ENCODE measurements at regions not wholly inside any gene's neighbourhood (a gene's known extent, or its start where the extent isn't known, plus 50 kb on each side); places are given as distances from the start of the nearest gene placed in this dataset.

DNA sequence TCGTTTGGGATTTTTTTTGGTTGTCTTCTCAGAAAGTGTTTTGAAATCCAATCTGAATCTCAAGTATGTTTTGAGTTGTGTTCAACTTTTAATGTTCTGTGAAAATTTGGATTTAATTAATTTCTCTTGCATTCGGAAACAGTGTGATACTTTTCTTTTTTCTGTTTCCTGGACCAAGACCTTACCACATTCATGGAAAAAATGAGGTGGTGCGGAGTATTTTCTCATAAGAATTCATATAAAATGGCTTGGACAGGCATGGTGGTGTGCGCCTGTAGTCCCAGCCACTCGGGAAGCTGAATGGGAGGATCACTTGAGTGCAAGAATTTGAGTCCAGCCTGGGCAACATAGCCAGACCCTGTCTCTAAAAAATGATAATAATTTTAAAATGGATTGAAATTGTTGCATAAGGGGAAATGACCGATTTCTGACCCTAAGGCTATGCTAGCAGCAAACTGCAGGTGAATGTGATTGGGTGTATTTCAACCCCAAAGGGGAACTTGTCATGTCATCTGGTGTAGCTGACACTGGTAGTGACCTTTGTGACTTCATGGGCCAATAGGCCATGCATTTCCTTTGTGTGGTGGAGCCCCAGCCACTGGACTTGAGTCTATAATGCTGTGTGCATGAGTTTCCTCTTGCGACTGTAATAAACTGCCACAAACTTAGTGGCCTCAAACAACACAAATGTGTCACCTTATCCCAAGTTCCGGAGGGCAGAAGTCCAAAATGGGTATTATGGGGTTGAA is 123.5 kb upstream of the RFLNA start:
- DNase-seq (ENCODE audit: low spot score): no peak
- no peak overlapping the region for H3K27ac ChIP-seq (ENCODE audit: poor library complexity, severe bottlenecking)
- H3K4me1 ChIP-seq (ENCODE audit: insufficient read depth, poor library complexity, severe bottlenecking): peaks cover 8% of the 10 kb centered on the region
- H3K4me3 ChIP-seq (ENCODE audit: severe bottlenecking): no peak overlapping the region
- no peak for TF ChIP-seq CTCF (IDR thresholded peaks at IDR 0.05; ENCODE audit: poor library complexity, severe bottlenecking)
- no peaks in the 10 kb centered on the region for H3K27me3 ChIP-seq (ENCODE audit: insufficient read depth, poor library complexity, severe bottlenecking)
- H3K9me3 ChIP-seq (ENCODE audit: severe bottlenecking): no peaks in the 10 kb centered on the region
- no peak for ATAC-seq (ENCODE audit: low read depth)
- no peaks in the 10 kb centered on the region for H3K36me3 ChIP-seq (ENCODE audit: low read depth)

DNA sequence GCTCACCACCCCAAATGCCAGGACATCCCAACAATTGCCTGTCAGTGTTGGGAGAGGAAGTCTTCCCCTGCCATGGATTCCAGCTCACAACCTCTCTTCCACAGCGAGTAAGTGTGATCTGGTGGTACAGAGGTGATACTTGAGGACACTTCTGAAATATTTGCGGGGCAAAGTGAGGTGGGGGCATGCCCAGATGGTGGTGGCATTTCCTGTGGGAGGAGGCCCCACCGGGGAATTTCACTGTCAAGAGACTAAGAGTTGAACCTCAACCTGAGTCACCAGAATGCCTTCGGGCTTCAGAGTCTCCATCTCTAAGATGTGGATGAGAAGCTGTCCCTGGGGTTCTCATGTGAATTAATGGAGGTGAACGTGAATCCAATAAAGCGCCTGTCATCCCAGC is 122.3 kb upstream of the RFLNA start:
- H3K9me3 ChIP-seq (ENCODE audit: severe bottlenecking): no peaks in the 10 kb centered on the region
- ATAC-seq (ENCODE audit: low read depth) (peak; percentile 23; the same call in 2 of the 3 replicates), DNase-seq (ENCODE audit: low spot score) (no peak)
- H3K27ac ChIP-seq (ENCODE audit: poor library complexity, severe bottlenecking): no peak overlapping the region
- H3K4me3 ChIP-seq (ENCODE audit: severe bottlenecking): no peak overlapping the region
- H3K27me3 ChIP-seq (ENCODE audit: insufficient read depth, poor library complexity, severe bottlenecking): no peaks in the 10 kb centered on the region
- TF ChIP-seq CTCF (IDR thresholded peaks at IDR 0.05; ENCODE audit: poor library complexity, severe bottlenecking): no peak
- no peaks in the 10 kb centered on the region for H3K36me3 ChIP-seq (ENCODE audit: low read depth)
- peaks cover 8% of the 10 kb centered on the region for H3K4me1 ChIP-seq (ENCODE audit: insufficient read depth, poor library complexity, severe bottlenecking)

- peaks cover 8% of the 10 kb centered on the region for H3K4me1 ChIP-seq (ENCODE audit: insufficient read depth, poor library complexity, severe bottlenecking)
- no peak for ATAC-seq (ENCODE audit: low read depth)
- no peak for DNase-seq (ENCODE audit: low spot score)
- no peak overlapping the region for H3K27ac ChIP-seq (ENCODE audit: poor library complexity, severe bottlenecking)
- TF ChIP-seq CTCF (IDR thresholded peaks at IDR 0.05; ENCODE audit: poor library complexity, severe bottlenecking): no peak
- H3K27me3 ChIP-seq (ENCODE audit: insufficient read depth, poor library complexity, severe bottlenecking): no peaks in the 10 kb centered on the region
- no peaks in the 10 kb centered on the region for H3K36me3 ChIP-seq (ENCODE audit: low read depth)
- H3K9me3 ChIP-seq (ENCODE audit: severe bottlenecking): no peaks in the 10 kb centered on the region
- no peak overlapping the region for H3K4me3 ChIP-seq (ENCODE audit: severe bottlenecking)
Observed at GRCh38 chr12:124173692-124174091, 121.2 kb upstream of the RFLNA start.

GRCh38 chr12:124174451-124175348 is 120.2 kb upstream of the RFLNA start:
- peaks cover 8% of the 10 kb centered on the region for H3K4me1 ChIP-seq (ENCODE audit: insufficient read depth, poor library complexity, severe bottlenecking)
- no peak for DNase-seq (ENCODE audit: low spot score)
- ATAC-seq (ENCODE audit: low read depth): no peak

More at GRCh38 chr12:124174451-124175348, 120.2 kb upstream of the RFLNA start:
- Histone ChIP-seq H3K9me3 (ENCODE audit: severe bottlenecking) (no peaks in the 10 kb centered on the region), H3K4me3 (ENCODE audit: severe bottlenecking) (no peak overlapping the region), H3K27me3 (ENCODE audit: insufficient read depth, poor library complexity, severe bottlenecking) (no peaks in the 10 kb centered on the region), H3K36me3 (ENCODE audit: low read depth) (no peaks in the 10 kb centered on the region), H3K27ac (ENCODE audit: poor library complexity, severe bottlenecking) (no peak overlapping the region)
- TF ChIP-seq CTCF (IDR thresholded peaks at IDR 0.05; ENCODE audit: poor library complexity, severe bottlenecking): no peak

Measured in RWPE2 (cell line).